H1 (cell line): ENCODE measurements at regions not wholly inside any gene's neighbourhood (a gene's known extent, or its start where the extent isn't known, plus 50 kb on each side); places are given as distances from the start of the nearest gene placed in this dataset.

Source experiments
- CTCF ChIA-PET: fragments of 300-600 bp; sonication (Branson Sonifier 250); formaldehyde crosslinking; loops from one replicate; lab custom pipeline; 2021; ENCODE audit not compliant: partially characterized antibody; lab: Charles Lee
- POLR2A ChIA-PET: fragments of 300-600 bp; sonication (Branson Sonifier 250); formaldehyde crosslinking; loops from one replicate; lab custom pipeline; 2021; ENCODE audit warnings: inconsistent platforms; ENCODE audit not compliant: partially characterized antibody; lab: Charles Lee
- DNase-seq, 2 experiments: peaks; one replicate each; pipeline versions ENCODE4 v3.0.0 to v3.0.0-alpha.2; 2010 to 2022; ENCODE audit warnings: low spot score in 2 of 2, low read depth in 1 of 2, mixed read lengths in 1 of 2
- FAIRE-seq: peaks from 2 replicates; lab custom pipeline; 2011; peaks lifted over from hg19 to GRCh38; lab: Jason Lieb, UNC
- H2AFZ ChIP-seq: 2 replicates; pipeline ENCODE4 v1.8.1; 2012; ENCODE audit warnings: low read length, inconsistent platforms
- H2AK5ac ChIP-seq: 2 replicates; pipeline ENCODE4 v1.6.1; 2013; ENCODE audit warnings: low read depth, low read length
- H2BK120ac ChIP-seq: replicated peaks from 2 replicates; pipeline ENCODE3; 2013; ENCODE audit warnings: low read depth, low read length, inconsistent platforms
- H2BK12ac ChIP-seq: 2 replicates; pipeline ENCODE4 v1.6.1; 2013; ENCODE audit warnings: low read depth, low read length
- H2BK15ac ChIP-seq: 2 replicates; pipeline ENCODE4 v1.6.1; 2013; ENCODE audit warnings: low read length
- H2BK20ac ChIP-seq: 2 replicates; pipeline ENCODE4 v1.6.1; 2013; ENCODE audit warnings: low read length
- H2BK5ac ChIP-seq: 2 replicates; pipeline ENCODE4 v1.6.1; 2013; ENCODE audit warnings: low read depth, low read length
- H3K14ac ChIP-seq: 2 replicates; pipeline ENCODE4 v1.6.1; 2013; ENCODE audit warnings: inconsistent platforms; ENCODE audit not compliant: insufficient read length
- H3K18ac ChIP-seq: 2 replicates; pipeline ENCODE4 v1.6.1; 2013; ENCODE audit warnings: low read length; ENCODE audit errors: extremely low read depth
- H3K23ac ChIP-seq: 2 replicates; pipeline ENCODE4 v1.6.1; 2013; ENCODE audit warnings: inconsistent platforms; ENCODE audit not compliant: insufficient read length
- H3K23me2 ChIP-seq: 2 replicates; pipeline ENCODE4 v1.6.1; 2013; ENCODE audit warnings: low read depth, low read length
- H3K27ac ChIP-seq: 2 replicates; pipeline ENCODE4 v1.6.1; 2011; ENCODE audit warnings: low read depth, low read length, inconsistent platforms
- H3K27me3 ChIP-seq, 4 experiments: replicated peaks in 1 of 4; 1 replicate in 1 of 4; 2 replicates in 3 of 4; pipeline versions ENCODE4 v1.6.1 to v1.8.1; 2011 to 2013; ENCODE audit warnings: low read length in 3 of 4, mild to moderate bottlenecking in 3 of 4, inconsistent platforms in 2 of 4, mixed read lengths in 2 of 4, moderate library complexity in 1 of 4; ENCODE audit not compliant: control insufficient read depth in 3 of 4, insufficient read depth in 3 of 4; ENCODE audit errors: extremely low read depth in 1 of 4
- H3K36me3 ChIP-seq, 4 experiments: 2 replicates each; pipeline versions ENCODE4 v1.6.1 to v1.8.1; 2011 to 2013; ENCODE audit warnings: mild to moderate bottlenecking in 4 of 4, low read length in 3 of 4, moderate library complexity in 2 of 4, control low read depth in 1 of 4, inconsistent platforms in 1 of 4; ENCODE audit not compliant: insufficient read depth in 4 of 4, control insufficient read depth in 2 of 4
- H3K4ac ChIP-seq: replicated peaks from 2 replicates; pipeline ENCODE3; 2013; ENCODE audit warnings: low read length, low read depth, mixed read lengths, inconsistent platforms; ENCODE audit not compliant: insufficient read length
- H3K4me1 ChIP-seq, 4 experiments: replicated peaks in 1 of 4; 1 replicate in 1 of 4; 2 replicates in 3 of 4; pipeline versions ENCODE4 v1.6.1 to v1.8.1; 2011 to 2013; ENCODE audit warnings: low read length in 3 of 4, inconsistent platforms in 2 of 4, mixed read lengths in 1 of 4; ENCODE audit not compliant: insufficient read depth in 4 of 4, control insufficient read depth in 3 of 4
- H3K4me2 ChIP-seq, 2 experiments: 2 replicates each; pipeline versions ENCODE4 v1.6.1 to v1.8.1; 2011 to 2013; ENCODE audit warnings: low read depth in 2 of 2, low read length in 2 of 2, control low read depth in 1 of 2, inconsistent platforms in 1 of 2, mild to moderate bottlenecking in 1 of 2; ENCODE audit not compliant: insufficient read depth in 1 of 2
- H3K4me3 ChIP-seq, 4 experiments: fragments of 200-600, 300-600 bp in 1 of 4; sonication (generic), shearing (Covaris generic), sonication (Bioruptor Twin) in 1 of 4; 2 replicates each; pipeline versions ENCODE4 v1.5.1 to v1.8.1; 2011 to 2016; ENCODE audit warnings: low read length in 4 of 4, low read depth in 3 of 4, control low read depth in 2 of 4, inconsistent platforms in 2 of 4, mild to moderate bottlenecking in 2 of 4, mixed read lengths in 1 of 4, moderate library complexity in 1 of 4; ENCODE audit not compliant: insufficient read depth in 2 of 4; ENCODE audit errors: extremely low read depth in 1 of 4
- H3K56ac ChIP-seq: replicated peaks from 2 replicates; pipeline ENCODE3; 2013; ENCODE audit warnings: low read depth, mild to moderate bottlenecking, mixed read lengths, low read length, inconsistent platforms; ENCODE audit not compliant: insufficient read length
- H3K79me1 ChIP-seq: 2 replicates; pipeline ENCODE4 v1.6.1; 2013; ENCODE audit warnings: low read depth, low read length, control low read depth
- H3K79me2 ChIP-seq, 2 experiments: 2 replicates each; pipeline versions ENCODE4 v1.6.1 to v1.8.1; 2012 to 2013; ENCODE audit warnings: low read length in 2 of 2, mild to moderate bottlenecking in 2 of 2, inconsistent platforms in 1 of 2; ENCODE audit not compliant: insufficient read depth in 2 of 2, control insufficient read depth in 1 of 2
- H3K9ac ChIP-seq, 4 experiments: replicated peaks in 1 of 4; 1 replicate in 1 of 4; 2 replicates in 3 of 4; pipeline versions ENCODE4 v1.6.1 to v1.8.1; 2011 to 2013; ENCODE audit warnings: low read depth in 3 of 4, low read length in 3 of 4, control low read depth in 2 of 4, mild to moderate bottlenecking in 2 of 4, moderate library complexity in 2 of 4, inconsistent platforms in 1 of 4; ENCODE audit errors: extremely low read depth in 1 of 4
- H3K9me3 ChIP-seq, 2 experiments: 2 replicates each; pipeline versions ENCODE4 v1.6.1 to v1.8.1; 2012 to 2013; ENCODE audit warnings: mild to moderate bottlenecking in 2 of 2, moderate library complexity in 2 of 2, control low read depth in 1 of 2, inconsistent platforms in 1 of 2, low read depth in 1 of 2, low read length in 1 of 2, mixed read lengths in 1 of 2; ENCODE audit not compliant: insufficient read depth in 2 of 2
- H4K20me1 ChIP-seq, 2 experiments: replicated peaks in 1 of 2; 2 replicates each; pipeline versions ENCODE3 to v1.8.1; 2011 to 2013; ENCODE audit warnings: inconsistent platforms in 2 of 2, low read length in 2 of 2, mild to moderate bottlenecking in 1 of 2; ENCODE audit not compliant: insufficient read depth in 2 of 2, control insufficient read depth in 1 of 2
- H4K5ac ChIP-seq: 2 replicates; pipeline ENCODE4 v1.6.1; 2013; ENCODE audit warnings: low read length, low read depth, mixed read lengths, inconsistent platforms; ENCODE audit not compliant: insufficient read length
- H4K8ac ChIP-seq: 2 replicates; pipeline ENCODE4 v1.8.0; 2013; ENCODE audit warnings: mild to moderate bottlenecking, moderate library complexity, low read length, inconsistent platforms; ENCODE audit not compliant: insufficient read depth; ENCODE audit errors: extremely low read depth
- H4K91ac ChIP-seq: replicated peaks from 2 replicates; pipeline ENCODE3; 2013; ENCODE audit warnings: low read length, mixed read lengths, inconsistent platforms; ENCODE audit not compliant: insufficient read length
- CTCF ChIP-seq, 3 experiments: IDR thresholded peaks; 1 replicate in 2 of 3; 2 replicates in 1 of 3; pipeline versions ENCODE4 v1.5.1 to v1.6.1; 2011; ENCODE audit warnings: low read length in 3 of 3, mild to moderate bottlenecking in 3 of 3, inconsistent platforms in 2 of 3, low read depth in 1 of 3, moderate library complexity in 1 of 3; ENCODE audit not compliant: insufficient read depth in 1 of 3; ENCODE audit errors: control extremely low read depth in 1 of 3
- POU5F1 ChIP-seq: IDR thresholded peaks from 2 replicates; pipeline ENCODE4 v1.6.1; 2011; ENCODE audit warnings: low read depth, mild to moderate bottlenecking, low read length, moderate library complexity
- WGBS, 2 experiments: shearing (Covaris generic) in 1 of 2; methylation state at CpG; one replicate each; pipeline versions ENCODE4 v1.1.6 to v1.1.7; 2013 to 2015; ENCODE audit warnings: low lambda C conversion rate in 2 of 2, mixed read lengths in 2 of 2, inconsistent platforms in 1 of 2, low coverage in 1 of 2, missing lambda C conversion rate in 1 of 2; ENCODE audit not compliant: insufficient replicate concordance in 2 of 2, insufficient coverage in 1 of 2, insufficient read length in 1 of 2; ENCODE audit errors: extremely low coverage in 1 of 2, missing lambda C conversion rate in 1 of 2; 5-methylcytosine and 5-hydroxymethylcytosine counted together

- 0 out of 7 replicates have a peak, but pooled peaks cover 0 to 2% (median under 1%) of the 10 kb centered on the region in 4 experiments for H3K4me1 ChIP-seq
- H2BK20ac ChIP-seq: 0 out of 2 replicates have a peak overlapping the region, but pooled peaks have one; percentile 55
- no peak overlapping the region for H2BK12ac ChIP-seq
- no peaks in the 10 kb centered on the region for H3K9me3 ChIP-seq
- ChIA-PET CTCF (interaction anchor here (1.4 to 5.8 kb wide), 6 partner anchors 8 to 315 kb away, joined by 3 to 36 read pairs (median 8); no protein-coding TSS in a partner anchor), POLR2A (no interaction called here)
- H3K14ac ChIP-seq: no peak overlapping the region
- WGBS, 2 experiments: 91% methylated on average over 22 of the region's 22 CpGs; no CpG with 5 or more reads in 1 of the 2 experiments
- H3K27ac ChIP-seq: no peak overlapping the region
- no peaks in the 10 kb centered on the region for H3K36me3 ChIP-seq
- H3K9ac ChIP-seq: no peak overlapping the region
- FAIRE-seq: no peak
- no peak overlapping the region for H3K4ac ChIP-seq
- no peaks in the 10 kb centered on the region; a peak in 2 of 7 replicates for H3K27me3 ChIP-seq
- H2AK5ac ChIP-seq: no peak overlapping the region
- H3K4me2 ChIP-seq: no peak overlapping the region
- H3K79me1 ChIP-seq: no peaks in the 10 kb centered on the region
- no peak overlapping the region for H2BK120ac ChIP-seq
- H3K18ac ChIP-seq: no peak overlapping the region
- H3K56ac ChIP-seq: no peak overlapping the region
- H2AFZ ChIP-seq: peak overlapping the region; percentile 87
- no peak overlapping the region for H3K4me3 ChIP-seq
- H4K5ac ChIP-seq: no peak overlapping the region
- no peak for DNase-seq
- 0 out of 2 replicates have a peak overlapping the region, but pooled peaks have one; percentile 46 for H2BK15ac ChIP-seq
- H4K8ac ChIP-seq: no peak overlapping the region
- no peak overlapping the region for H2BK5ac ChIP-seq
- no peak overlapping the region for H4K91ac ChIP-seq
- H3K23ac ChIP-seq: no peak overlapping the region
- no peaks in the 10 kb centered on the region for H4K20me1 ChIP-seq
- no peaks in the 10 kb centered on the region for H3K79me2 ChIP-seq
- TF ChIP-seq POU5F1 (no peak), CTCF (IDR thresholded peaks at IDR 0.05; ENCODE audit: control extremely low read depth in 1 of 3, insufficient read depth in 1 of 3, low read depth in 1 of 3, low read length in 3 of 3) (peak in 1 of 3 experiments; percentile 3; a peak in 1 of 4 replicates)
- no peaks in the 10 kb centered on the region for H3K23me2 ChIP-seq
Measured at GRCh38 chr1:157189986-157190982, 52.1 kb upstream of the ETV3 start.
